NCI-H460 (cell line): ENCODE measurements at regions not wholly inside any gene's neighbourhood (a gene's known extent, or its start where the extent isn't known, plus 50 kb on each side); places are given as distances from the start of the nearest gene placed in this dataset.

Experiments used
- DNase-seq: peaks from one replicate; pipeline ENCODE4 v3.0.0-alpha.2; 2016; ENCODE audit warnings: low read depth; ENCODE audit errors: extremely low read depth

DNA sequence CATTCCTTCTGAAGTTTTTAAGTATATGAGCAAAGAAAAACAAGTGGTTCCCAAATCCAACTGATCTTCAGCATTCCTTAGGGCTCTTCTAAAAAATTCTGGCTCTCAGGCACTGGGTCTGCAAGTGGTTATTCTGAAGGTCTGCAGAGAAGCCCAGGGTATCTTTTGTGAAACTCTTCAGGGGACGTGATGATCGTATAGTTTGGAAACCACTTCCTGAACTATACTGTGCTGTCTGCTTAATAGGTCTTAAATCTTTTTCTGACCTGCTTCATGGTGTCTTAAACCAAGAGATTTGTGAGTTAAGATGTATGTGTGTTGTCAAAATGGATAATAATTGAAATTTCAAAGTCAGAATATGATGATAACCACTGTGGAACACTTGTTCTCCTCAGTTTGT is 115.5 kb downstream of the LHX9 start:
- no peak for DNase-seq

DNA sequence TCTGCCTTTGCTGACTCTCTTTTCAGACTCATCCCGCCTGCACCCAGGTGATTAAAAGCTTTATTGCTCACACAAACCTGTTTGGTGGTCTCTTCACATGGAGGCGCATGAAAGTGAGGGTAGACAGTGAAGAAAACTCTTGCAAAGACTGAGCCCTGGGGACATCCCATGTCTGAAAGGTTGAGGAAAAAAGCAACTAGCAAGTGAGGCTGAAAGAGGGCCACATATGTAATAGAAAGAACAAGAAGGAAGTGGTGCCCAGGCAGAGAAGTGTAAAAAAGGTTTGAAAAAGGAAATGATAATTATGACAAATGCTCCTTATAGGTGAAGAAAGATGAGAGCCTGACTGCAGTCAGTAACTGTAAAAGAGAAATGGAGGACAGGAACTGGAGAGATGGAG is 115.9 kb upstream of the NEK7 start:
- no peak for DNase-seq

- DNase-seq = no peak
Measured at GRCh38 chr1:198042168-198042567, 114.6 kb upstream of the NEK7 start.

DNA sequence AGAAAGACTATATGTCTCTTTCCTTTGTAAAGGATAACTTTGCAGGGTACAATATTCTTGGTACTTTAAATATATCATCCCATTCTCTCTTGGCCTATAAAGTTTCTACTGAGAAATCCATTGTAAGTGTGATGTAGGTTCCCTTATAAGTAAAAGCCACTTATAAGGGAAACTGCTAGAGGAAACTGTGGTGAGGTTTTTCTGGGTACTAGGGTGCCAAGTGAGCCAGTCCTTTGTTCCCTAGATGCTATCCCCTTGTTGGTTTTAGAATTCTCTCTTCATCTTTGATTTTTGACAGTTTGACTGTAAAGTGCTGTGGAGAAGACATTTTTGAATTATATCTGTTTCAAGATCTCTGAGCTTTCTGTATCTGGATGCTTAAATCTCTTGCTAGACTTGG is 108.9 kb upstream of the NEK7 start:
- DNase-seq = no peak

GRCh38 chr1:198054510-198054909 is 102.3 kb upstream of the NEK7 start:
- no peak for DNase-seq

- DNase-seq = no peak
Measured at GRCh38 chr1:198056255-198056654, 100.5 kb upstream of the NEK7 start.

- no peak for DNase-seq
Measured at GRCh38 chr1:198064181-198064580, 92.6 kb upstream of the NEK7 start.

GRCh38 chr1:198068285-198068684 is 88.5 kb upstream of the NEK7 start:
- no peak for DNase-seq

GRCh38 chr1:198072177-198072576 is 84.6 kb upstream of the NEK7 start:
- DNase-seq = no peak

- no peak for DNase-seq
Measured at GRCh38 chr1:198075296-198075695, 81.5 kb upstream of the NEK7 start.

DNA sequence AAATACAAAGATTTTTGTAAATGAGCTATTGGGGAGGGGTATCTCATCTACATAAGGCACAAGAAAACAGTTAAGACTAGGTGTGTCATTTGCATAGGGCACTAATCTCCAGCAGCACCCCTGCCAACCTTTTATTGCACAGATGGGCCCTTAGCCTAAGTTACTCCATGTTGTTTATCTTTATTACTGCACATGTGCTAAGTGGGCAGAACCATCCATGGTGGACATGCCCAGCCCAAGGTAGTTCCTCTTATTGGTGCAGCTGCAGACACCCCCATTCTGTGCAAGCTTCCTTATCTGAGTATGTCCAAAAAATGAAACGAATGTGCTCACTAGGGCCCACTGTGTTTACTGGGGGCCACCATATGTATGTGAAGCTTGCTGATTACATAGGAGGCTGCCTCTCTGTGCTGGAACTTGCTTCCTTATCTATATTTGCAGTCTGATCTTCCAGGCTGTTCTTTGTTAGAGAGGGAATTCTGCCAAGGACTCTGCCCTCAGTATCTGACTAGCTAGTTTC is 77.3 kb upstream of the NEK7 start:
- DNase-seq = no peak

GRCh38 chr1:198082576-198082975 is 74.2 kb upstream of the NEK7 start:
- no peak for DNase-seq

GRCh38 chr1:198083549-198083948 is 73.2 kb upstream of the NEK7 start:
- no peak for DNase-seq

GRCh38 chr1:198084241-198084908 is 72.4 kb upstream of the NEK7 start:
- no peak for DNase-seq

GRCh38 chr1:198086051-198086745 is 70.6 kb upstream of the NEK7 start:
- no peak for DNase-seq

GRCh38 chr1:198087831-198088230 is 69.0 kb upstream of the NEK7 start:
- DNase-seq = no peak

- peak; percentile 82 for DNase-seq
Measured at GRCh38 chr1:198088360-198089071, 68.3 kb upstream of the NEK7 start.

GRCh38 chr1:198096390-198096789 is 60.4 kb upstream of the NEK7 start:
- no peak for DNase-seq

DNA sequence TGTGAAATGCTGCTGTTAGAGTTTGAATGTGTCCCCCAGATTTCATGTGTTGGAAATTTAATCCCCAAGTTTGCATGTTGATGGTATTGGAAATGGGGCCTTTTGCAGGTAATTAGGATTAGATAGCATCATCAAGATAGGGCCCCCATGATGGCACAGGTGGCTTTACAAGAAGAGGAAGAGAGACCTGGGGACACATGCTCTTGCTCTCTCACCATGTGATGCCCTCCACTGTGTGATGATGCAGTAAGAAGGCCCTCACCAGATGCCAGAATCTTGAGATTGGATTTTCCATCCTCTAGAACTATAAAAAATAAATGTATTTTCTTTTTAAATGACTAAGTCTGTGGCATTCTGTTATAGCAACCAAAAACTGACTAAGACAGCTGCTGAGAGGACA is 57.0 kb upstream of the NEK7 start:
- no peak for DNase-seq

DNA sequence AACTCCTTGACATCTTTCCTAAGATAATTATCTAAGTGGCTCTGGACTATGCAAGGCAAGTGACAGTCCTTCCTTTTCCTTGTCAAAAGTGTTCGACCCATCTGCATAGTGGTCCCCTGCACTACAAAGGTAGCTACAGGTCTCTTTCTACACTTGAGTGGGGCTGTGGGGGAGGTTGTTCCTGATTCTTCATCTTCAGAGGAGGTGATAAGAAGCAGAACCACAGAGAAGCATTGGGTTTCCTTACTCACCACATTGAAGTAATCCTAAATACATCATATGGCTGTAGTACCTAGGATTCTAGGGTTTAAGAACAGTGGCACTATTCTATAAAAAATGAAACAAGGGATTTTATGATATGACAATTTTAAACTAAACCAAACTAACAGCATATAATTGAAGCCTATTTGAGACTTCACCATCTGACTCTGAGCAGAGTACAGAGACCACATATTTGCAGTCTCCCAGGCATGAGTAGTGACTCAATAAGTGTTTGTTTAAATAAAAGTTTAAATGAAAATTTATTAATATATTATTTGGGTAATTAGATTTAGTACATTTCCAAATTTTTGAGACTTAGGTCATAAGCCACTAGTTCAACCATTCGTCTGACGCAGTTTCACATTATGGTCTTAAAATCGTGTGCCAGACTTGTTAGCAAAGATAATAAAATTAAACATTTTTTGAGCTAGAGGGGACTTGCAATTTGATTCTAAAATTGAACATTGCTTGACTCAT is 54.9 kb upstream of the NEK7 start:
- DNase-seq = no peak

DNA sequence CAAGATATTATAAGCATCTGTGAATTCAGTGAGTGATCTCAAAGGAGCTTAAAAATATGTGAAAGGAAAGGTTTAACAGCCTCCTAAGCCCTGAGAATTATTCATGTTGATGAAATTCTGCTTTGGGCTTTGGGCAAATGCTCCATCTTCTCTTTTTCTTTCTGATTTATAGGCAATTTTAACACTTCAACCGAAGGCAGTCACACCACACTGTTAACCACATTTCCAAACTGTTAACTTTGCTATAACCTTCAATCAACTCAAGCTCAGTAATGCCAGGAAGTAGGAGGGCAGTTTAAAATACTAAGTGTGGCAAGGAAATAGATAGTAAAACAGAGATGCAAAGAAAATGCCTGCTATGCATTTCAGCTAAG is 54.4 kb upstream of the NEK7 start:
- no peak for DNase-seq
